HG03520 (cell line): ENCODE measurements at regions not wholly inside any gene's neighbourhood (a gene's known extent, or its start where the extent isn't known, plus 50 kb on each side); places are given as distances from the start of the nearest gene placed in this dataset.
"Not testable (repeated sequence)": the region's sequence is repeated elsewhere in the genome, so short reads cannot be mapped to it uniquely, and the experiment has no call there.

Experiments used
- ATAC-seq: cut with Tn5 transposase; IDR thresholded peaks from one replicate; pipeline ENCODE4 v1.9.1; 2021; ENCODE audit warnings: mild to moderate bottlenecking, moderate library complexity; ENCODE audit not compliant: unreplicated experiment

GRCh38 chr6:11851387-11851786 lies 72.8 kb upstream of the ADTRP start:
- ATAC-seq, result no peak

GRCh38 chr6:11848852-11849731 lies 70.5 kb upstream of the ADTRP start:
- ATAC-seq, result no peak

GRCh38 chr6:11848346-11848651 lies 69.7 kb upstream of the ADTRP start:
- ATAC-seq, result no peak

- ATAC-seq, result no peak
Observed at GRCh38 chr6:11847515-11848345, 69.1 kb upstream of the ADTRP start.

GRCh38 chr6:11847068-11847467 lies 68.5 kb upstream of the ADTRP start:
- not testable (repeated sequence) for ATAC-seq

DNA sequence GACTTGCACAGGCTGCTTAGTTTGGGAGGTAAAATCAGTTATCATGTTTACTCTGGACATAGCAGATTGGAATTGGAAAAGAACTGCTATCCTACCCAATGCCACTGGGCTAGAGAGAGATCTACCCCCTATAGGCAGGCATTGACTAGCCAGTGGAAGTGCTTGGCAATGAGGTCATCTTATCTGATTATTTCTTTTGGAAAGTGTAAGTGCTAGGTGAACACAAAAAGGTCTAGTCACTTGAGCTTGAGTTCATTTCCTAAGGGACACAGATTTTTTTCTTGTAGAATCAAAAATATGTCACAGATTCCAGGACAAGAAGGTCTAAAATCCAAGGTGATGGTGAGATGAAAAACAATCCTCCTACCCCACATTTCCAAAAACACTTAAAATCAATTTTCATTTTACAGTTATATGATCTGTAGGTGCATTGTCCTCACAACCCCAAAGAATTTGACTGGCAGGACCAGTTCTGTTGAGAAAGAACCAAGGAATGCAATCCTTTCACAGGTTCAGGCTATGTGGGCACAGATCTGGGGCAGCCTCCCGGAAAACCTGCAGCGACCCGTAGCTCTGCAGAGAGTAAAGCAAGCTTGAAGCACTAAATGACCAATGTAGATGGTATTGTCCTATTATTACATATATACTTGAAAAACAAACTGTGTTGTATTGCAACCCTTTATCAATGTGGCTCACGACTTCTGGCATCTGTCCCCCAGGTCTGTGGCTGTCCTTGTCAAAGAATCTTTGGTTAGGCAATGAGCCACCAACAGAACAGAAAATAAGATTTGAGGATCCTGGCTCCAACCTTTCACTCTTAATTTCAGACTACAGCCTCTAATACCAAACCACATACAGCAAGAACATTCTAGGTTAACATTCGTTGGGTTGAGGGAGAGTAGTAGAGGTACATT lies 67.3 kb upstream of the ADTRP start:
- no peak for ATAC-seq

DNA sequence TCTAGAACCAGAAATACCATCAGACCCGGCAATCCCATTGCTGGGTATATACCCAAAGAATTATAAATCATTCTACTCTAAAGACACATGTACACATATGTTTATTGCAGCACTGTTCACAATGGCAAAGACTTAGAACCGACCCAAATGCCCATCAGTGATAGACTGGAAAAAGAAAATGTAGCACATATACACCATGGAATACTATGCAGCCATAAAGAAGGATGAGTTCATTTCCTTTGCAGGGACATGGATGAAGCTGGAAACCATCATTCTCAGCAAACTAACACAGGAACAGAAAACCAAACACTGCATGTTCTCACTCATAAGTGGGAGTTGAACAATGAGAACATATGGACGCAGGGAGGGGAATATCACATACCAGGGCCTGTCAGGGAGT lies 64.2 kb upstream of the ADTRP start:
- not testable (repeated sequence) for ATAC-seq

DNA sequence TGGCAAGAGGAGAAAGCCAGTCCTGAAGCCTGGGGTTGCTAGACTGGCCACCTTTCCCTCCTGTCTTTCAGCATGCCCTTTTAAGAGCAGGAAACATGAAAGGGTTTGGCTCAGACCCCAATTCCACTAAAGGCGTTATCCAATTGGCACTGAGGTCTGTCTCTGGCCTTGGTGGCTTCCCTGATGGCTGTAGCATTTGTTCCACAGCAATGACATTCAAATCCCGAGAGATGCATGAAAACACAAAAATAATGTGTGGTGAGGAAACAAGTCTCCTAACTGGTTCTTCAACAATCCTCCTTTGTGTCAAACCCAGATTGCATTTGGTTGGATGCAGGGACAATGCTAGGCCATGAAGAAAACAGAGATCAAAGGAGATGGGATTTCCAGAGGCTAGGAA lies 56.5 kb upstream of the ADTRP start:
- ATAC-seq, result no peak

DNA sequence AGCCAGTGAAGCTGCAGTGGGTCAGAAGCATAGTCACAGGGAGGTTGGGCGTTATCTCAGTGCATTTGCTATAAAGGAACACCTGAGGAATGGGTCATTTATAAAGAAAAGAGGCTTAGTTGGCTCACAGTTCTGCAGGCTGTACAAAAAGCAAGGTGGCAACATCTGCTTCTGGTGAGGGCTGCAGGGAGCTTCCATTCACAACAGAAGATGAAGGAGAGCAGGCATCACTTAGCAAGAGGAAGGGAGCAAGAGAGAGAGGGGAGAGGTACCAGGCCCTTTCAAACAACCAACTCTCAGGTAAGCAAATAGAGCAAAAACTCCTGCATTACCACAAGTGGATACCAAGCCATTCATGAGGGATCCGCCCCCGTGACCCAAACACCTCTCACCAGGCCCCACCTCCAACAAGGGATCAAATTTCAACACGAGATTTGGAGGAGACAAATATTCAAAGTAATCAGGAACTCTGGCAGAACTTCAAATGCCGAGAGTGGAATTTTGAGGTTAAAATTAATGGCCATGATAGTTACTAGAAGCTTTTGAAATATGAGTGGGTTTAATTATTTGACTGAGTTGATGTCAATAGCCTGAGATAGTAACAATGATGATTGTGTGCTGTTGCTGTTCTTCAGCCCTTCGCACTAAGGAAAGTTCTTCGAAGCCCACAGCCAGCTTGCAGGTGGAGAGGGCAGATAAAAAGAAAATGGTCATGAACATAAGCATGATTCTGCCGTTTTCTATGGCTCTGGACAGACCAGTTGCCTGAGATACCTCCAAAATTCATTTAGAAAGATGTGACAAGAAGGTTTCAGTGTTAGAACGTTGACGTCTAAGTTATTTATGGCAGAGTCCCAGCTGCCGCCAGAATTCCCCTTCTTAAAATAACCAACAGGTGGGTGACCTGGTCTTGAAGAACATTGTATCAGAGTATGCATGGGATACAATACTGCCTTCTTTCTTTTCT lies 55.3 kb upstream of the ADTRP start:
- ATAC-seq, result peak; percentile 71

GRCh38 chr6:11831653-11832052 lies 53.0 kb upstream of the ADTRP start:
- no peak for ATAC-seq

GRCh38 chr6:11830520-11830919 lies 51.9 kb upstream of the ADTRP start:
- ATAC-seq, result no peak

GRCh38 chr6:11830105-11830504 lies 51.5 kb upstream of the ADTRP start:
- ATAC-seq, result no peak

- no peak for ATAC-seq
Observed at GRCh38 chr6:11828262-11828870, 49.8 kb upstream of the ADTRP start.
